ENCODE measurements at regions not wholly inside any gene's neighbourhood (a gene's known extent, or its start where the extent isn't known, plus 50 kb on each side); places are given as distances from the start of the nearest gene placed in this dataset.

- Histone ChIP-seq H3K27me3 (ENCODE audit: control insufficient read depth in 1 of 2, insufficient read depth in 2 of 2, low read length in 2 of 2) (no peaks in the 10 kb centered on the region; a peak in 1 of 5 replicates), H3K27ac (ENCODE audit: extremely low read length, insufficient read depth, low read length) (no peak overlapping the region), H3K79me2 (ENCODE audit: insufficient read depth, low read length) (no peaks in the 10 kb centered on the region), H3K36me3 (replicated peaks in 1 of 2; ENCODE audit: control insufficient read depth in 1 of 2, insufficient read depth in 2 of 2, low read length in 2 of 2) (no peaks in the 10 kb centered on the region), H3K4me3 (replicated peaks in 1 of 3; ENCODE audit: insufficient read depth in 1 of 3, low read depth in 2 of 3, low read length in 3 of 3) (no peak overlapping the region), H3K4me2 (ENCODE audit: low read depth, low read length) (0 out of 2 replicates have a peak overlapping the region, but pooled peaks have one; percentile 45), H2AFZ (ENCODE audit: low read length) (no peak overlapping the region), H3K9ac (ENCODE audit: insufficient read depth, low read depth, low read length) (no peak overlapping the region), H3K4me1 (ENCODE audit: insufficient read depth, low read length) (peaks cover 7% of the 10 kb centered on the region; the same call in 1 of the 2 replicates), H3K9me3 (ENCODE audit: low read length) (no peaks in the 10 kb centered on the region), H4K20me1 (ENCODE audit: insufficient read depth, low read length) (no peaks in the 10 kb centered on the region)
- intact Hi-C loops (cut with micrococcal nuclease; ENCODE audit: unreplicated experiment) (no loop called here), in situ Hi-C loops (cut with HindIII; ENCODE audit: extremely low pct_ligation_motif_present, low pct_unique_long_range_greater_than_20kb) (no loop called here)
- WGBS (ENCODE audit: low lambda C conversion rate): 73% methylated on average over 11 of the region's 11 CpGs
- FAIRE-seq (no peak), ATAC-seq (no peak), DNase-seq (ENCODE audit: low spot score) (no peak)
- BruUV-seq (replicated peaks): no TSS peak
- CTCF ChIA-PET (ENCODE audit: low intra/inter-chr PET ratio, low total read pairs): no interaction called here
- no peak for TF ChIP-seq ZNF891 (CRISPR knock-in tag; IDR thresholded peaks at IDR 0.05)
- TF ChIP-seq DZIP1 (CRISPR knock-in tag; IDR thresholded peaks at IDR 0.05): no peak
- TF ChIP-seq TBX2 (CRISPR knock-in tag; IDR thresholded peaks at IDR 0.05; ENCODE audit: borderline replicate concordance): no peak
- POLR2A ChIA-PET: no interaction called here
Observed at GRCh38 chr3:27560484-27561056, 76.4 kb upstream of the SLC4A7 start.

GRCh38 chr3:27559835-27560234 lies 75.7 kb upstream of the SLC4A7 start:
- H3K27me3 ChIP-seq (ENCODE audit: control insufficient read depth in 1 of 2, insufficient read depth in 2 of 2, low read length in 2 of 2): no peaks in the 10 kb centered on the region; a peak in 1 of 5 replicates
- ChIA-PET CTCF (ENCODE audit: low intra/inter-chr PET ratio, low total read pairs) (no interaction called here), POLR2A (no interaction called here)
- BruUV-seq (replicated peaks): no TSS peak
- H3K36me3 ChIP-seq (replicated peaks in 1 of 2; ENCODE audit: control insufficient read depth in 1 of 2, insufficient read depth in 2 of 2, low read length in 2 of 2): no peaks in the 10 kb centered on the region
- H4K20me1 ChIP-seq (ENCODE audit: insufficient read depth, low read length): no peaks in the 10 kb centered on the region
- no peak overlapping the region for H3K4me3 ChIP-seq (replicated peaks in 1 of 3; ENCODE audit: insufficient read depth in 1 of 3, low read depth in 2 of 3, low read length in 3 of 3)
- H2AFZ ChIP-seq (ENCODE audit: low read length): no peak overlapping the region
- H3K27ac ChIP-seq (ENCODE audit: extremely low read length, insufficient read depth, low read length): no peak overlapping the region
- 19% methylated on average over 6 of the region's 6 CpGs for WGBS (ENCODE audit: low lambda C conversion rate)
- DNase-seq (ENCODE audit: low spot score) (no peak), FAIRE-seq (no peak), ATAC-seq (peak; percentile 68)
- intact Hi-C loops (cut with micrococcal nuclease; ENCODE audit: unreplicated experiment): no loop called here
- peaks cover 7% of the 10 kb centered on the region; the same call in 1 of the 2 replicates for H3K4me1 ChIP-seq (ENCODE audit: insufficient read depth, low read length)
- in situ Hi-C loops (cut with HindIII; ENCODE audit: extremely low pct_ligation_motif_present, low pct_unique_long_range_greater_than_20kb): no loop called here
- peak overlapping the region; percentile 45 for H3K4me2 ChIP-seq (ENCODE audit: low read depth, low read length)
- no peak overlapping the region for H3K9ac ChIP-seq (ENCODE audit: insufficient read depth, low read depth, low read length)
- H3K9me3 ChIP-seq (ENCODE audit: low read length): no peaks in the 10 kb centered on the region
- no peaks in the 10 kb centered on the region for H3K79me2 ChIP-seq (ENCODE audit: insufficient read depth, low read length)
- TF ChIP-seq THAP9 (CRISPR knock-in tag; IDR thresholded peaks at IDR 0.05; ENCODE audit: borderline replicate concordance) (no peak), ZNF766 (CRISPR knock-in tag; IDR thresholded peaks at IDR 0.05; ENCODE audit: borderline replicate concordance) (no peak), SIN3B (IDR thresholded peaks at IDR 0.05; ENCODE audit: low read length) (no peak), ZNF768 (CRISPR knock-in tag; IDR thresholded peaks at IDR 0.05) (peak; percentile 60), ZNF180 (CRISPR knock-in tag; IDR thresholded peaks at IDR 0.05; ENCODE audit: borderline replicate concordance, low read depth) (no peak), SKI (IDR thresholded peaks at IDR 0.05; ENCODE audit: partially characterized antibody) (no peak), KLF9 (CRISPR knock-in tag; IDR thresholded peaks at IDR 0.05; ENCODE audit: low read depth) (no peak)
